Esophagus squamous epithelium (tissue), 4 donors: ENCODE measurements at regions not wholly inside any gene's neighbourhood (a gene's known extent, or its start where the extent isn't known, plus 50 kb on each side); places are given as distances from the start of the nearest gene placed in this dataset.

Source experiments
- CTCF ChIP-seq, 6 experiments: fragments of 450-650 bp in 4 of 6; fragments of 200-600 bp in 2 of 6; sonication (generic) in 2 of 6; IDR thresholded peaks; one replicate each; pipeline ENCODE4 v1.5.1; 2016 to 2019; ENCODE audit warnings: antibody characterized with exemption in 6 of 6, mild to moderate bottlenecking in 4 of 6, moderate library complexity in 4 of 6
- POLR2A ChIP-seq, 4 donors: fragments of 450-650 bp; IDR thresholded peaks; one replicate each; pipeline ENCODE4 v1.6.1; 2017; ENCODE audit warnings: antibody characterized with exemption in 4 of 4, mild to moderate bottlenecking in 4 of 4, moderate library complexity in 3 of 4

GRCh38 chr14:34203251-34203722 is 252.4 kb upstream of the EGLN3 start:
- no peak for TF ChIP-seq CTCF (IDR thresholded peaks at IDR 0.05)
- no peak for TF ChIP-seq POLR2A (IDR thresholded peaks at IDR 0.05)
